BE2C (cell line): ENCODE measurements at regions not wholly inside any gene's neighbourhood (a gene's known extent, or its start where the extent isn't known, plus 50 kb on each side); places are given as distances from the start of the nearest gene placed in this dataset.

ENCODE experiments used
- DNase-seq: peaks from one replicate; pipeline ENCODE4 v3.0.0-alpha.2; 2020
- H3K27me3 ChIP-seq: fragments of 250-450 bp; sonication (Bioruptor Pico); 2 replicates; pipeline ENCODE4 v1.5.1; 2020; ENCODE audit warnings: mild to moderate bottlenecking
- H3K36me3 ChIP-seq: fragments of 250-450 bp; sonication (Bioruptor Pico); 2 replicates; pipeline ENCODE4 v1.5.1; 2020; ENCODE audit warnings: mild to moderate bottlenecking
- H3K4me1 ChIP-seq: fragments of 250-450 bp; sonication (Bioruptor Pico); 2 replicates; pipeline ENCODE4 v1.5.1; 2020
- H3K4me3 ChIP-seq: 2 replicates; pipeline ENCODE4 v1.5.1; 2011; ENCODE audit warnings: low read depth, low read length
- H3K9me3 ChIP-seq: fragments of 250-450 bp; sonication (Bioruptor Pico); 2 replicates; pipeline ENCODE4 v1.5.1; 2020
- CTCF ChIP-seq: IDR thresholded peaks from 2 replicates; pipeline ENCODE4 v1.5.1; 2012; ENCODE audit warnings: mild to moderate bottlenecking, low read depth, low read length

GRCh38 chr5:74306845-74307244 is 333.7 kb downstream of the ENC1 start:
- Histone ChIP-seq H3K9me3 (no peaks in the 10 kb centered on the region), H3K4me1 (no peaks in the 10 kb centered on the region), H3K36me3 (no peaks in the 10 kb centered on the region), H3K4me3 (no peak overlapping the region), H3K27me3 (no peaks in the 10 kb centered on the region)
- no peak for TF ChIP-seq CTCF
- no peak for DNase-seq

- no peak overlapping the region for H3K4me3 ChIP-seq
- peak; percentile 19 for DNase-seq
- no peak for TF ChIP-seq CTCF
- no peaks in the 10 kb centered on the region for H3K27me3 ChIP-seq
- no peaks in the 10 kb centered on the region for H3K36me3 ChIP-seq
- no peaks in the 10 kb centered on the region for H3K9me3 ChIP-seq
- no peaks in the 10 kb centered on the region for H3K4me1 ChIP-seq
Observed at GRCh38 chr5:74304536-74304935, 336.0 kb downstream of the ENC1 start.

GRCh38 chr5:74303578-74303977 is 336.9 kb downstream of the ENC1 start:
- TF ChIP-seq CTCF: no peak
- no peaks in the 10 kb centered on the region for H3K4me1 ChIP-seq
- no peaks in the 10 kb centered on the region for H3K9me3 ChIP-seq
- no peaks in the 10 kb centered on the region for H3K36me3 ChIP-seq
- H3K4me3 ChIP-seq: no peak overlapping the region
- no peaks in the 10 kb centered on the region for H3K27me3 ChIP-seq
- no peak for DNase-seq

- H3K4me1 ChIP-seq: 0 out of 2 replicates have a peak, but pooled peaks cover 3% of the 10 kb centered on the region
- no peak for TF ChIP-seq CTCF
Observed at GRCh38 chr5:74301576-74301975, 339.0 kb downstream of the ENC1 start.

GRCh38 chr5:74300808-74301389 is 339.6 kb downstream of the ENC1 start:
- Histone ChIP-seq H3K9me3 (no peaks in the 10 kb centered on the region), H3K4me1 (peaks cover 10% of the 10 kb centered on the region), H3K36me3 (no peaks in the 10 kb centered on the region), H3K4me3 (no peak overlapping the region), H3K27me3 (no peaks in the 10 kb centered on the region)
- no peak for TF ChIP-seq CTCF
- DNase-seq: no peak

More at GRCh38 chr5:74301576-74301975, 339.0 kb downstream of the ENC1 start:
- no peaks in the 10 kb centered on the region for H3K27me3 ChIP-seq
- DNase-seq: no peak
- no peaks in the 10 kb centered on the region for H3K9me3 ChIP-seq
- H3K36me3 ChIP-seq: no peaks in the 10 kb centered on the region
- no peak overlapping the region for H3K4me3 ChIP-seq

GRCh38 chr5:74299833-74300232 is 340.7 kb downstream of the ENC1 start:
- Histone ChIP-seq H3K4me1 (peaks cover 20% of the 10 kb centered on the region), H3K9me3 (peaks cover 3% of the 10 kb centered on the region; the same call in 1 of the 2 replicates), H3K4me3 (no peak overlapping the region), H3K36me3 (no peaks in the 10 kb centered on the region), H3K27me3 (no peaks in the 10 kb centered on the region)
- DNase-seq: no peak
- TF ChIP-seq CTCF: no peak
